GM23338 (cell line): ENCODE measurements at regions not wholly inside any gene's neighbourhood (a gene's known extent, or its start where the extent isn't known, plus 50 kb on each side); places are given as distances from the start of the nearest gene placed in this dataset.

Experiments
- REST ChIP-seq: IDR thresholded peaks from one replicate; pipeline ENCODE4 v1.6.1; 2018; ENCODE audit warnings: antibody characterized with exemption; ENCODE audit not compliant: unreplicated experiment
- ZNF114 ChIP-seq: fragments of 250-450 bp; sonication (Bioruptor Pico); IDR thresholded peaks from 2 replicates; pipeline ENCODE4 v1.5.0; 2020; ENCODE audit warnings: mild to moderate bottlenecking, moderate library complexity

DNA sequence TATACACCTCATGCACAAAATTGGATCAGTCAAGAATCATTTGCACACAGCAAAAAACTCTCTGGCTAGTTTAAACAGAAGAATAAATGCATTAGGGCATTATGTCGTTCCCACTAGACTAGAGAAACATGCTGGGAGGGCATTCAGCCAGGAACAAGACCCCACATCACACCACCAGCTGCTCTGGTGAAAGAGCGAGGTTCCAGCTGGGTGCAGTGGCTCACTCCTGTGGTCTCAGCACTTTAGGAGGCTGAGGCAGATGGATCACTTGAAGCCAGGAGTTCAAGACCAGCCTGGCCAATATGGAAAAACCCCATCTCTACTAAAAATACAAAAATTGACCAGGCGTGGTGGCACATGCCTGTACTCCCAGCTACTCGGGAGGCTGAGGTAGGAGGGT is 52.1 kb upstream of the BACE2 start (continued):
- TF ChIP-seq ZNF114 (CRISPR knock-in tag) (no peak), REST (no peak)
